NCI-H2227 (cell line): ENCODE measurements at regions not wholly inside any gene's neighbourhood (a gene's known extent, or its start where the extent isn't known, plus 50 kb on each side); places are given as distances from the start of the nearest gene placed in this dataset.

Source experiments
- DNase-seq: peaks from one replicate; lab custom pipeline; 2025; ENCODE audit not compliant: unreplicated experiment; lab: John Stamatoyannopoulos, UW

DNA sequence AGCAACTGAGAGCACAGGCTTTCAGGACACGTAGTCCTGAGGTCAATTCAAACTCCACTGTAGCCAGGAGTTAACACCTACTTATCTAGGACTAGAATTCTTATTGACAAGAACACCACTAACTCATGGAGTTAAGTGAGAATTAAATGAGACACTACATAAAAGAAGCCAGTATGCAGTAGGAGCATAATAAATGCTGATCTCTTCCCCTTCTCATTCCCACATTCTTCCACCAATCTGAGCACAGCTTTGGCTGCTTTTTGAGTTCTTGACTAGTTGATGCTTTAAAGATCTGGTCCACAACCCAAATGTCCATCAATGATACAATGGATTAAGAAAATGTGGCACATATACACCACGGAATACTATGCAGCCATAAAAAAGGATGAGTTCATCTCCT lies 55.2 kb downstream of the TTC32 start:
- DNase-seq = no peak

DNA sequence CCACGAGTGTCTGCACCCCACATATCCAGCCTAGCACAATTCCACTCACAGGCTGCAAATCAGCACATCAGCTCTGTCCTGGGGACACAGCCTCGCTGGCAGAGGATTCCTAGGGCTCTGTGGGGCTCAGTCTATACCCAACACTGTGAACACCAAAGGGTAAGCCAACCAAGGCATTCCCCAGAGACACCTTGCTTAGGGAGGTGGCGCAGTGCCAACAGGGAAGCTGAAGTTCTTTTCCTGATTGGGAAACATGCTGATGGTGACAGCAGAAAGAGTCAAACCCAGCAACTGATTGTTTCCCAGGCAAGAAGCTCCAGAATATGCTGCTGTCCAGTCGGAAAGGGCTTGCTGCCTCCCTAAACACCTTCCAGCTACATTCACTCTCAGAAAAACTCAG lies 55.8 kb downstream of the TTC32 start:
- no peak for DNase-seq

DNA sequence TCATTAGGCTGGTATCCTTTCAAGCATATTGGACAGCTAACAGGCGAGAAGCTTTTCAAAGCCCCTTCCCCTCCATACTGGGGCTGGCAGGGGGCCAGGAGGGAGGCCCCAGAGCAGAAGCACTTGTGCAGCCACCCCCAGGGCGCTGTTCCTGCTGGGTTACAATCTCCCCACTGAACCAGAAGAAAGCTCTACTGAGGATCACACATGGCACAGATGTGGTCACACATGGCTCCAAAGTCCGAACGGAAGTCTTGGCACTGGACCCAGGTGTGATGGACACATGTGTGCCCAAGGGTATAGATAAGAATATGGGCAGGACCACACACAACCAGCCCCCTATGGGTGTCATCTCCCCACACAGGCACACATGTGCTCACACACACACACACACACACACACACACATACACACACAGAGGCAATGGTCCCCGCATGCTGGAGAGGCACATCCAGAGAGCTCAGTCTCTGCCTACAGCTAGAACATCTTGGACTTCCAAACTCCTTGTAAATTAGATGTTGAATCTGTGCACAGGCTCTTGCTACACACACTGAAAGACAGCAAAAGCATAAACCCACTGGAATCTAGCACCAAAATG lies 56.4 kb downstream of the TTC32 start:
- no peak for DNase-seq

DNA sequence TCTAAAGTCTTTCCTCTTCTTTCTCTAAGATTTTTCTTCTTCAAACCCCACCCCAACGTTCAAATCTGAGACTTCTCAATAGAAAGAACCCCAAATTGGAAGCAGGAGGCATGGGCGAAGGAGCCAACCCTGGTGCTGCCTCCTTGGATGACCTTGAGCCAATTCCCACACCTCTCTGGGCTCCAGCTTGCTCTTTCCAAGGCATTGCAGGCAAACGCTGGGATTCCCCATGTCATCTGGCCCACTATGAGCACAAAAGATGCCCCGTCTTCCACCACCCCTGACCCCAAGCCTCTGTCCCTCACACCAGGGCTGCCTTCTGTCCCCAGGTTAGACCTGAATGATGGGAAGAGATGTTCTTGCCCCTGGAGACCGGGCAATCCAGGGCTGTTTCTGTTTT lies 57.0 kb downstream of the TTC32 start:
- DNase-seq = no peak

DNA sequence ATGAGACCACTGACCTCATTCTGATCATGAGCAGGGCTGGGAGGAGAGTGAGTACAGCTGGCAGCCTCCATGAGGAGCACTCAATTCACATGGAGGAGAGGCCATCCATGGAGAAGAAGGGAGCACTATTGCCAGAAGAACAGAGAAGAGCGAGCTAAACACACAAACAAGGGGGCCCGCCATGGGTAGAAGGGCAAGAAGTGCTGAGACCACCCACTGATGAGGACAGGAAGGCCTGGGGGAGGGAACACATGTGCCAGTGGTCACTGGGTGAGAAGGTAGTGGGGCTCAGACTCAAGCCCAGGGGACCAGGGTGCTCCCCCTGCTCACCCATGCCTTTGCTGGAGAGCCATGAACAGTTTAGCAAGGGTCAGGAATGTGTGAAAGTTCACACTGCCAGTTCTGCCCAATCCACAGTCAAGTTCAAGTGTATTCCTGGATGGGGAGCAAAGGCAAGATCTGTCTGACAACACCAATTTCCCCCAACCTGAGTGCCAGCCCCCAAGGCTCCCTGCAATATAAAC lies 57.7 kb downstream of the TTC32 start:
- DNase-seq = no peak

DNA sequence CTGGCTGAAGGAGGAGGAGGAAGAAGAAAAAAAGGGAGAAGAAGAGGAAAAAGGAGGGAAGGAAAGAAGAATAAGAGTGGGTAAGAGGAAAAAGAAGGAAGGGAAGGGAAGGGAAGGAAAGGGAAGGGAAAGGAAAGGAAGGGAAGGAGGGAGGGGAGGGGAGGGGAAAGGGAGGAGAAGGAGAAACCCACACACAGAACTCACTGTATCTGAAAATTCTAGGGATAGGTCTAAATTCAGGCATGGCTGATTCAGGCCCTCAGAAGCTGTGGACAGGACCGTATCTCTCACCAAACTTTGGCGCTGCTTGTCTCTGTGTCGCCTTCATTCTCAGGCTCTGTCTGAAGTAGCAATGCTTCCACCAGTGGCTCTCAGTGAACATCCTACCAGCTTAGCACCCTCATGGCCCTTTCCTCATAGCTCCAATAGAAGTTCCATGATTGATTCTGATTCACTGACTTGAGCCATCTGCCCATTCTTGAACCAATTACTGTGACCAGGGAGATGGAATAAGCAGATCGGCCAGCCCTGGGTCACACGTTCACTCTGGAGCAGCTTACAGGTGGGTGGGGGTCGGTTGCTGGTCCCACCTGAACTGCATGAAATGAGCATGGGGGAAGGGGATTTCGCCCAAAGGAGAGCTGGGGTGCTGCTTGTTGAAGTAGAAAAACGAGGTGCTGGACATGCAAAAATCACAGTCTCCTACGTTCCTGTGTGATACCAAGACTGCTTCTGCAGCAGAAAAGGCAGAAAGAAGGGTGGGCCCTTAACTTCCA lies 59.7 kb downstream of the TTC32 start:
- no peak for DNase-seq

DNA sequence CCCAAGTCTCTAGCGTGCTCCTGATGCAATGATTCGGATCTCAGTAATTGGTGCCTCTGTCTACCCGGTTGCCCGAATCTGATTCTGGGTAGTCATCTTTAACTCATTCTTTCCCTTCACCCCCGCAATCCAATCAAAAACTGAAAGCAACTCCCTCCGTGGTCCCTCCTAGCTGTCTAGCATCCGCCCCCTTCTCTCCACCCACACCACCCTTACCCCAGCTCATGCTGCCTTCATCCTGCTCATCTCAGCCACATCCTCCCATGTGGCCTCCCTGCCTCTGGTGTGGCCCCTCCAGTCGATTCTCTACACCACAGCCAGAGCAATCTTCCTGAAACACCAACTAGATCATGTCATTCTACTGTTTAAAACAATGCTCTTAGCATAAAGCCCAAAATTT lies 62.3 kb downstream of the TTC32 start:
- DNase-seq = no peak

DNA sequence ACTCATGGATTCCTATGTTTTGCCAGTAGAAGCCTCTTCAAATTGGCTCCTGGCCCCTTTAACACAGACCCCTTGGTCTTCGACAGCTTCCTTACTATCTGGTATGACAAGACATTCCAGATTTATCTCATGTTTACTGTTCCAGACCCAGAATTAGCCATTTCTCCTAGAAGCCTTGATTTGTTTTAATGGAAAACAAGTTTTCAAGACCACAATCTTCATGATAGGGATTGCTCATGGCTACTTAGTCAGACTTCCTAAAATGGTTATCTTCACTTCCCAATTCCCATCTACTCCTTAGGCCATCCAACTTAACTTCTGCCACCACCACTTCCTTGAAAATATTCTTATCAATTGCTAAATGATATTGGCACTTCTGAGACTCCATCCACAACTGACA lies 63.2 kb downstream of the TTC32 start:
- no peak for DNase-seq

DNA sequence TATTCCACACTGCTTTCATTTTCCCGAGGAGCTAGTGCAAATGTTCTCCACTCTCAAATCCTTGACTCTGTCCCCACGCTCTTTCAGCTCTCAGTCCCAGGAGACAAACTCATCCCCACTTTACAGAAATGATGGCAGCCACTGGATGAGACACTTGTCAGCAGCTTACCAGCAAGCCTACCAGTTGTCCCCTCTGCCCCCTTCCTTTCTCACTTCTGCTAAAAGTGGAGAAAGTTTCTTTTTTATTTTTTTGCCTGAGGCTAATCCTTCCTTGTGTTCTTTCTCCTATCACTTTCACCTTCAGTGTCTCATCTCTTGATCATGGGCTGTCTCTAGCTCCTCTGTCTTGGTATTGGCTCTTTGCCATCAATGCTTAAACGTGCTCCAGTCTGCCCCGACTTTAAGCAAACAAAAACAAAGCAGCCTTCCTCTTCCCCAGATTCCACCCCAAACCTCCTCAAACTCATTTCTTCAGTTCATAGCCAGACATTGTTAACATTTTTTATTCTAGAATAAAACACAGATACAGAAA lies 64.5 kb downstream of the TTC32 start:
- no peak for DNase-seq

DNA sequence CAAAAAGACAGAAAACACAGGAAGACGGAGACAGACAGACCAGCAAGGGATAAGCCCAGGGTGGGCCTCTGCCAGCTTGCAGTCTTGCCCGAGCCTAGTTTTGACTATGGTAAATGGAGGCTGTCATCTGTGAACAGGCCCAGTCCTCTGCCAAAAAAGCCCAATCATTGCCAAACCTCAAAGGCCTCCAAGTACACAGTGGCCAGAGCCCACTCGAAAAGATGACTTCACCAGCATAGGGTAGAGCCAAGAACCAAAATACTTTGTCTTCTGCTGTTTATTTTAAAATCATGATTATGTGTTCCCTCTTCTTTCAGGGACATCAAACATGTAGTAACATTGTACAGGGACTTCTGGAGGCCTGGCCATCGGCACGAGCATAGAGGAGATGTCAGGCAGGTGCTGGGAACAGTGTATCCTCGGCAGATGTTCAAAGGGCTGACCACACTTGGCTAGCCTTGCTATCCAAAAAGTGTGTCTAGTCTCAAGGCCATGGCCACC lies 66.0 kb downstream of the TTC32 start:
- no peak for DNase-seq

DNA sequence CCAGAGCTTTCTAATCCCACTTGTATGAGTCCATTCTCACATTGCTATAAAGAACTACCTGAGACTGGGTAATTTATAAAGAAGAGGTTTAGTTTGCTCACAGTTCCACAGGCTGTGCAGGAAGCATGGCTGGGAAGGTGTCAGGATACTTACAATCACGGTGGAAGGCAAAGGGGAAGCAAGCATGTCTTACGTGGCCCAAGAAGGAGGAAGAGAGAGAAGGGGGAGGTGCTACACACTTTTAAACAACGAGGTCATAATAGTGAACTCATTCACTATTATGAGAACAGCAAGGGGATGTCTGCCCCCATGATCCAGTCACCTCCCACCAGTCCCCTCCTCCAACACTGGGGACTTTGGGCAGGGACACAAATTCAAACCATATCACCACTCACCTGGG lies 67.8 kb downstream of the TTC32 start:
- DNase-seq = no peak

DNA sequence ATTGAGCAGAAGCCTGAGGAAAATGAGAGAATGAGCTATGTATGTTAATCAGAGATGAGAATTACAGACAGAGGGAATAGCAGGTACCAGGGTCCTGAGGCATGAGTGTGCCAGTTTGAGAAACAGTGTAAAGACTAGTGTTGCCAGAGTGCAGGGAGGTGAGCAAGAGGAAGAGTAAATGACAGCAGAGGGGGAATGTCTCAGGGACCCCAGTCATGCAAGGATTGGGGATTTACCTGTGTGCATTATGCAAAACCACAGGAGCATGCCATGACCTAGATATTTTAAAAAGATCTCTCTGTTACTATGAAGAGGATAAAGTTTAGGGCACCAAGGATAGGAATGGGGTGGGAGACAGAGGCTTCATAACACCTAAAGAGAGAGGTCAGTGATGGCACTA lies 72.1 kb downstream of the TTC32 start:
- DNase-seq = no peak

DNA sequence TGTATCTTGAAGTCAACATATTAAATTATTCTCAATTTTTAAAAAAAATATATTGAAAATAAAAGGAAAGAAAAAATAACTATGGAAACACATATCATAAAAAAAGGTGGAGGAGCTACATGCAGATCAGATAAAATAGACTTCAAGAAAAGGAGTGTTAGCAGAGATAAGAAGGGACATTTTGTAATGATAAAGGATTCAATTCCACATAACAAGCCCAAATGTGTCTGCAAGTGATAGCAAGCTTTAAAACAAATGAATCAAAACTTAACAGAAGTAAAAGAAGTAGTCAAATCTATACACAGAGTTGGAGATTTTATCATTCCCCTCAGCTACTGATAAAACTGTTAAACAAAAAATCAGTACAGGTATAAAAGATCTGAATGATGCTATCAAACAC lies 74.9 kb downstream of the TTC32 start:
- no peak for DNase-seq

DNA sequence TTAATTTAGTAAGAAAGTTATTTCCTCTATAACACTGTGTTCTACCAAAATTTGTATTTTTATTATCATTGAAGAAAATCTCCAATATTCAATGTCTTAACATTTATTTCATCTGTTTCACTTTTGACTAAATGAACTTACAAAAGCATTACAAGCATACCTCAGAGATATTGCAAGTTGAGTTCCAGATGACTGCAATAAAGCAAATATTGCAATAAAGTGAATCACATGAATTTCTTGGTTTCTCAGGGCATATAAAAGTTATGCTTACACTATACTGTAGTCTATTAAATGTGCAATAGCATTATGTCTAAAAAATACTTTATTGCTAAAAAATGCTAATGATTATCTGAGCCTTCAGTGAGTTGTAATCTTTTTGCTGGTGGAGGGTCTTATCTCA lies 78.3 kb downstream of the TTC32 start:
- DNase-seq = no peak

DNA sequence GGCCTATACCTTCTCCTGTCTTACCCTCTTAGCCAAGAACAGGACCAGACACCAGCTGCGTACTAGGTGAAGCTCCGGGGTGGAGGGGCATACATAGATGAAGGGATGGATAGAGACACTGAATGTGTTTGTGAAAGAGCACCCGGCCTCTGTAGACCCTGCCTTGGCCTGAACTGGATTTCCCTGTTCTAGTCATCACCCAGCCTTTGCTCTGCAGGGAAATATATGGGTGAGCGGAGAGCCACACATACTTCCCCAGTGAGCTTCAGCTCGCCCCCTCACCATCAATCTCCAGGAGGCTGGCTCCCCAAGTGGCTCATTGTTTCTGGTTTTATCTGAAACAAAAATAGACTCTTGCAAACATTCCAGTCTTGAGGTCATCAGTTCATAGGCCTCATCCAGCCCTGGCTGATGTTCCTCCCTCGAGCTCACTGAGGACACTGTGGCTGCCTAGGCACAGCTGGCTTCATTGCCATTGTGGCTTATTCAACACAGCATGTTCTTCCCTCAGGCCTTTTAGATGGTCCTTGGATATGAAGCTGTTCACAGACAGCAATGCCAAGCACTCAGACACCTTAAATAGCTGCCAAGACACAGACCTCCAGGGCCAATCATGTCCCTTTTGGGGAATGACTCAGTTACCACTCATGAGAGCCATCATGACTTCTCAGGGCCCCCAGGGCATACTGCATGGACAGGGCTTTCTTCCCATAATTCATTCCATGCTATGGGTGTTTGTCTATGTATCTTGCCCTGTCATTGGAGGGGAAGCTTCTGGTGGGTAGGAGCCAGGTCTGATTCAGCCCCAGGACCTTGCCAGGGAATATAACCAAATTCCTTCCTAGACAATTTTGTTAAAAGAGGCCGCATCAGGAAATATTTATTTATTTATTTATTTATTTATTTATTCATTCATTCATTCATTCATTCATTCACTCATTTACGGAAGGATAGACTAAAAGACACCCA lies 82.4 kb downstream of the TTC32 start:
- no peak for DNase-seq

DNA sequence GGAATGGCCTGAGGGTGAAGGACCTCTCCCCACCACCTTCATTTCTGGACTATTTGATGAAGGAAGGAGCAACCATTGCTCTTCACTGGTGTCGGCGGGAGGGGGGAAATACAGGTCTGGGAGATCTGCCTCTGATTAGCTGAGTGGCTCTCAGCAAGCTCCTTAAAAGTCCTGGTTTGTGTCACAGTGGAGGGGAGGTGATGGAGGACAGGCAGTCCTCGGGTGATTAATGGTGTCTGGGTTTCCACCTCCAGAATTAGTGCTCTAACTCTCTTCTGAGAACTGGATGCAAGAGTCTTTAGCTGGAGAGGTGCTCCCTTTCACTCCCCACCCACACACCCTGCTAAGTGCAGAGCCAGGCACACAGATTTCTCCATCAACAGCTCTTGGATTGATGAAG lies 83.2 kb downstream of the TTC32 start:
- no peak for DNase-seq

DNA sequence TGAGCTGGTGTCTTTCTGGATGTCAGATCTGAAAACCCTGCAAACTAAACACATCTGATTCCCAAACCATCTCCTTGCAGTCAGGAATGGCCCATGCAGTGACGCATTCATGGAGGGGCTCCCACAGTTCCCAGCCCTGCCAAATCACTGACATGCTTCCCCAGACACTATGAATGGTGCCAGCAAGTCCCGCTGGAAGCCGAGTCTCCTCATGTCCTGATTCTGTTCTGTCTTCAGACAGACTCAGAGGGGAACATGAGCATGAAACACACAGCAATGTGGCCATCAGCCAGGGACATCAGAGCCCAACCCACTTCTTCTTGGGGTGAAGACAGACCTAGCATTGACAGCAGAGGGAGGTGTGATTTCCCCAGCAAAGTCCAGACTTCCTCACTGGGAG lies 83.7 kb downstream of the TTC32 start:
- DNase-seq = no peak

DNA sequence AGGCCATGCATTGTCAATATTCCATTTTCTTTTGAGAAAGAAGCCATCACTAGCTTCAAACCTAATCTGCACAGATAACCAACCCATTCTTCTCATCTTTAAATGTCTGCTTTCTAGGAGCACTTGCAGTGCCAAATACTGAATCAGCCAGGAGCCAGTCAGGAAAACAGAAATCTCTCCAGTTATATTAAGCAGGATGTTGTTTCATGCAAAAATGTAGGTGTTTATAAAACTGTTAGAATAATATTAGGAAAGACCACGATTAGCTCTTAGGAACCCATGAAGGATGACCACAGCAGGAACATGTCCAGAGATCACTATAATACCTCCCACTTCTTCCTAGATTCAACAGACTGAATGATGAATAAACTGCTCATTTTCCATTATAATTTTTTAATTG lies 86.0 kb downstream of the TTC32 start:
- no peak for DNase-seq

DNA sequence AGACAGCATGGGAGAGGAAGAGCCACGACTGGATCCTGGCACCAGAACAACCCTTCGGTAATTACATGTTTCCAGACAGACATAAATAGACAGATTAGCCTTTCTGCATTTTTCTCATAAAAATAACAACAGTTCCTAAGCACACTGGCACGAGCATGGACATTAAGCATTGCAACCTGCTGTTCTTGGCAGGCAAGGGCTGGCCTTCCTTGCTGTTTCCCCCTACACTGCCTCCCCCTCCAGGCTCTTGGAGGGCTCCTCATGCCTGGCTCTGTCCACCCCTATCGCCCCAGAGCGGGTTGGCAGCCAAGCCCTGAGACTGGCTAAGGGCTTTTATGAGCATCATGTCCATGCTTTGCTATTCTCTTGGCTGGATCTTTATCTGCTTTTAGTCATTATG lies 89.6 kb downstream of the TTC32 start:
- peak; percentile 13 for DNase-seq

DNA sequence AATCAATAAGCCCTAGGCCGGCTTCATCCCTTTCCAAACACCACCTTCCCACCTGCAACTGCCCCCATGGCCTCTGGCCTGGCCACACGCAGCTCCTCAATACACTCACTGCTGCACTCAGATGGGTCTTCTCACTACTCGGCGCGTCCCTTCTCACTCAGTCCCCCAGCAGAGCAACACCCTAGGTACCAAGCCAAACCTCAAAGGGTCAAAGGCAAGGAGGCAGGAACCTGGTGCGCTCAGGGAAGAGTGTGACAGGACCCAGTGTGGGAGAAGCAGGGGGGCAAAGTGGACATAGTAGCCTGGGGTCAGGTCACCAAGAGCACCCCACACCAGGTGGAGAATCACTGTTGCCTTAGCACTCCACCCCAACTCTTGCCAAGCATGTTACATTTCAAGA lies 90.6 kb downstream of the TTC32 start:
- no peak for DNase-seq

DNA sequence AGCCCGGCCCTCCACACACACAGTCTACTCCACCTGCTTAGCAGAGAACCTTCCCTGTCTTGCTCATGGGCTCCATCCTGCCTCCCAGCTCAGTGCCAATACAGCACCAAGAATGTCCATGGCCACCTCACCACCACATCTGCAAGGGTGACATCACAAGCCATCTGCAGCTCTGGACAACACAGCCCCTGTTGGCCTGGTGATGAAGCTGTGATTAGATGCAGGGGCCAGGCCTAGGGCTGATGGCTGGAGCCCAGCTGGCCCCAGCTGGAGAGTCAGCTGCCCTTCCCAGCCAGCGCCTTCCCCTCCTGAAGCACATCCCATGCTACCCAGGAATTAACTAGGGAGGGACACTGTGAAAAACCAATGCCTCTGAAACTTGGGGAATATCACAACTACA lies 91.1 kb downstream of the TTC32 start:
- no peak for DNase-seq
